HCT116 (cell line): ENCODE measurements at regions not wholly inside any gene's neighbourhood (a gene's known extent, or its start where the extent isn't known, plus 50 kb on each side); places are given as distances from the start of the nearest gene placed in this dataset.
"Not testable (repeated sequence)": the region's sequence is repeated elsewhere in the genome, so short reads cannot be mapped to it uniquely, and the experiment has no call there.

Source experiments
- ATAC-seq: fragments of 200-7000 bp; cut with Tn5 transposase; 2 replicates; pipeline ENCODE4 v1.9.1; 2020; ENCODE audit warnings: mild to moderate bottlenecking, moderate library complexity
- BruUV-seq: library from RNA; stranded (reverse); fragments of 400-500 nt; replicated peaks from 2 replicates; lab custom pipeline; 2021; lab: Mats Ljungman, UMichigan
- CTCF ChIA-PET: fragments of 300-600 bp; sonication (Branson Sonifier 250); formaldehyde crosslinking; loops from one replicate; lab custom pipeline; 2021; ENCODE audit warnings: antibody characterized with exemption; lab: Charles Lee
- POLR2A ChIA-PET: fragments of 300-600, 350-600 bp; sonication (Branson Sonifier 250); formaldehyde crosslinking; loops from one replicate; lab custom pipeline; 2021; ENCODE audit warnings: antibody characterized with exemption; lab: Charles Lee
- RAD21 ChIA-PET, 2 experiments: fragments of 300-600 bp; sonication (Branson Sonifier 250); formaldehyde crosslinking; loops; one replicate each; lab custom pipeline; 2023; ENCODE audit warnings: low total read pairs in 2 of 2; ENCODE audit not compliant: uncharacterized antibody in 2 of 2, unreplicated experiment in 2 of 2, low non-redundant PET in 1 of 2; lab: Charles Lee
- DNase-seq: peaks from one replicate; pipeline ENCODE4 v3.0.0-alpha.2; 2010; ENCODE audit warnings: low read depth, low spot score
- H2AFZ ChIP-seq: fragments of 200-600 bp; shearing (Covaris generic), sonication (generic); 2 replicates; pipeline ENCODE4 v1.6.1; 2017; ENCODE audit warnings: low read depth, mixed run types, mixed read lengths, antibody characterized with exemption, low read length; ENCODE audit not compliant: poor library complexity, severe bottlenecking
- H3K27ac ChIP-seq: 2 replicates; pipeline ENCODE4 v1.5.1; 2012; ENCODE audit warnings: low read depth, low read length
- H3K27me3 ChIP-seq: fragments of 200-600 bp; sonication (generic); 2 replicates; pipeline ENCODE4 v1.6.1; 2016; ENCODE audit warnings: mixed run types, low read length, mixed read lengths; ENCODE audit not compliant: insufficient read depth
- H3K36me3 ChIP-seq, 2 experiments: fragments of 200-500 bp in 1 of 2; fragments of 200-600 bp in 1 of 2; sonication (Bioruptor generic) in 1 of 2; sonication (generic) in 1 of 2; 2 replicates each; pipeline versions ENCODE4 v1.5.1 to v1.6.1; 2014 to 2016; ENCODE audit warnings: low read length in 2 of 2, inconsistent platforms in 1 of 2, mixed read lengths in 1 of 2, mixed run types in 1 of 2; ENCODE audit not compliant: insufficient read depth in 2 of 2, control insufficient read depth in 1 of 2
- H3K4me1 ChIP-seq, 2 experiments: fragments of 200-600 bp in 1 of 2; sonication (generic) in 1 of 2; 2 replicates each; pipeline versions ENCODE4 v1.5.1 to v1.6.1; 2012 to 2017; ENCODE audit warnings: low read length in 2 of 2, inconsistent platforms in 1 of 2, mild to moderate bottlenecking in 1 of 2, mixed read lengths in 1 of 2, mixed run types in 1 of 2, moderate library complexity in 1 of 2; ENCODE audit not compliant: insufficient read depth in 2 of 2, control insufficient read depth in 1 of 2
- H3K4me2 ChIP-seq: fragments of 200-600 bp; sonication (generic); 2 replicates; pipeline ENCODE4 v1.6.1; 2017; ENCODE audit warnings: mixed run types, low read length, mixed read lengths
- H3K4me3 ChIP-seq, 2 experiments: fragments of 200-600 bp in 1 of 2; sonication (generic) in 1 of 2; replicated peaks in 1 of 2; 2 replicates each; pipeline ENCODE4 v1.5.1; 2011 to 2016; ENCODE audit warnings: low read length in 2 of 2, control low read depth in 1 of 2, low read depth in 1 of 2, mild to moderate bottlenecking in 1 of 2, mixed read lengths in 1 of 2, mixed run types in 1 of 2
- H3K79me2 ChIP-seq: fragments of 200-600 bp; sonication (generic); 2 replicates; pipeline ENCODE4 v1.6.1; 2017; ENCODE audit warnings: mild to moderate bottlenecking, mixed run types, low read length, moderate library complexity, mixed read lengths; ENCODE audit not compliant: insufficient read depth
- H3K9ac ChIP-seq: fragments of 200-600 bp; sonication (generic); 2 replicates; pipeline ENCODE4 v1.6.1; 2016; ENCODE audit warnings: low read length, mixed read lengths
- H3K9me2 ChIP-seq: fragments of 200-600 bp; sonication (generic), shearing (Covaris generic); 2 replicates; pipeline ENCODE4 v1.6.1; 2017; ENCODE audit warnings: mixed run types, mild to moderate bottlenecking, moderate library complexity; ENCODE audit not compliant: insufficient read depth
- H3K9me3 ChIP-seq, 2 experiments: fragments of 200-500 bp in 1 of 2; fragments of 200-600 bp in 1 of 2; sonication (Bioruptor generic) in 1 of 2; sonication (generic) in 1 of 2; 2 replicates each; pipeline ENCODE4 v1.6.1; 2014 to 2017; ENCODE audit warnings: low read length in 2 of 2, mixed read lengths in 2 of 2, inconsistent platforms in 1 of 2, low read depth in 1 of 2, mild to moderate bottlenecking in 1 of 2, mixed run types in 1 of 2, moderate library complexity in 1 of 2; ENCODE audit not compliant: control insufficient read depth in 1 of 2, insufficient read depth in 1 of 2
- H4K20me1 ChIP-seq: fragments of 200-600 bp; sonication (generic), shearing (Covaris generic); 2 replicates; pipeline ENCODE4 v1.6.1; 2017; ENCODE audit warnings: mixed run types, mild to moderate bottlenecking, moderate library complexity; ENCODE audit not compliant: insufficient read depth
- intact Hi-C: fragments of 100-400 bp; cut with micrococcal nuclease; formaldehyde crosslinking; loops from 2 replicates; pipeline ENCODE4 v1.10.0; 2022

DNA sequence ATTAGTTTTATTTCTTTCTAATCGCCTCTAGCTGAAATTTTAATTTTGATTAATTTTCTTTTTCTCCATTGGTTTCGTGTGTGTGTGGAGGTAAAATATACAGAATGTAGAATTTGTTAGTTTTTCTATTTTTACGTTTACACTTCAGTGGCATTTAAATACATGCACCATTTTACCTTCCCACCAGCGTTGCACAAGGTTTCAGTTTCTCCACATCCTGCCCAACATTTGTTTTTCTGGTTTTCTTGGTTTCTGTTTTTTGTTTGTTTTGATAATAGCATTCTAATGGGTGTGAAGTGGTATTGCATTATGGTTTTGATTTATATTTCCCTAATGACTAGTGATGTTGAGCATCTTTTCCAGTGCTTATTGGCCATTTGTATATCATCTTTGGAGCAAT lies 871.4 kb upstream of the DEFB115 start:
- H3K9me3 ChIP-seq, BruUV-seq, RAD21 ChIA-PET, H3K27ac ChIP-seq, intact Hi-C loops, H3K4me1 ChIP-seq, ATAC-seq, H3K4me2 ChIP-seq, POLR2A ChIA-PET, CTCF ChIA-PET, H3K4me3 ChIP-seq, H3K9me2 ChIP-seq, H3K79me2 ChIP-seq, H2AFZ ChIP-seq, H3K36me3 ChIP-seq, DNase-seq, H3K27me3 ChIP-seq, H4K20me1 ChIP-seq, H3K9ac ChIP-seq: not testable (repeated sequence)

GRCh38 chr20:30387823-30388222 lies 869.6 kb upstream of the DEFB115 start:
- H3K27ac ChIP-seq, POLR2A ChIA-PET, RAD21 ChIA-PET, H3K9ac ChIP-seq, H3K9me2 ChIP-seq, CTCF ChIA-PET, H3K9me3 ChIP-seq, ATAC-seq, H3K36me3 ChIP-seq, H3K27me3 ChIP-seq, H3K4me3 ChIP-seq, H3K4me1 ChIP-seq, DNase-seq, H3K4me2 ChIP-seq, H4K20me1 ChIP-seq, BruUV-seq, H2AFZ ChIP-seq, intact Hi-C loops, H3K79me2 ChIP-seq: not testable (repeated sequence)

DNA sequence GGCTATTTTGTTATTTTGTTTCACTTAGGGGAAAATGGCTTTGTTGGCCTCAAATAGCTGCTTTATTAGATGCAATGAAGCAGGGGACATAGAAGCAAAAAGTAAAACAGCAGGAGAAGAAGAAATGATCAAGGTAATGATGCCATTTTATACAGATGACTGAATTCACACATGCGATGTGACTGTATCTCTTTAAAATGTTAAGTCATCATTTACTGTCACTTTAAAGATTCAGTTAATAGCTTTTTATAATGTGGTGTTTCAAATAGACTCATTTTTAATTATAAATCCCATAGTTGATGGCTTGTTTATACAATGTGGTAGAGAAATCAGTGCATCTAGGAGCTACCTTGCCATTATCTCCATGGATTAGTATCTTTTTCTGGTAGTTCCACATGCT lies 863.9 kb upstream of the DEFB115 start:
- DNase-seq, H3K9ac ChIP-seq, H3K4me3 ChIP-seq, H3K36me3 ChIP-seq, H3K4me1 ChIP-seq, RAD21 ChIA-PET, H3K9me2 ChIP-seq, H3K4me2 ChIP-seq, intact Hi-C loops, H2AFZ ChIP-seq, H3K27ac ChIP-seq, H3K9me3 ChIP-seq, BruUV-seq, CTCF ChIA-PET, H4K20me1 ChIP-seq, H3K27me3 ChIP-seq, POLR2A ChIA-PET, H3K79me2 ChIP-seq, ATAC-seq: not testable (repeated sequence)

GRCh38 chr20:30397111-30397510 lies 860.4 kb upstream of the DEFB115 start:
- H3K9me2 ChIP-seq, POLR2A ChIA-PET, H3K27ac ChIP-seq, H3K79me2 ChIP-seq, H2AFZ ChIP-seq, H3K4me1 ChIP-seq, H3K4me2 ChIP-seq, H3K4me3 ChIP-seq, H3K36me3 ChIP-seq, H3K9ac ChIP-seq, RAD21 ChIA-PET, intact Hi-C loops, H3K9me3 ChIP-seq, H3K27me3 ChIP-seq, H4K20me1 ChIP-seq, DNase-seq, CTCF ChIA-PET, ATAC-seq, BruUV-seq: not testable (repeated sequence)

DNA sequence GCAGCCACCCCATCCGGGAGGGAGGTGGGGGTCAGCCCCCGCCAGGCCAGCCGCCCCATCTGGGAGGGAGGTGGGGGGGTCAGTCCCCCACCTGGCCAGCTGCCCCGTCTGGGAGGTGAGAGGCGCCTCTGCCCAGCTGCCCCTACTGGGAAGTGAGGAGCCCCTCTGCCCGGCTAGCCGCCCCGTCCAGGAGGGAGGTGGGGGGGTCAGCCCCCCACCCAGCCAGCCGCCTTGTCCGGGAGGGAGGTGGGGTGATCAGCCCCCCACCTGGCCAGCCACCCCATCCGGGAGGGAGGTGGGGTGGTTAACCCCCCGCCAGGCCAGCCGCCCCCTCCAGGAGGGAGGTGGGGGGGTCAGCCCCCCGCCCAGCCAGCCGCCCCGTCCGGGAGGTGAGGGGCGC lies 852.4 kb upstream of the DEFB115 start:
- H3K4me3 ChIP-seq, H3K36me3 ChIP-seq, BruUV-seq, ATAC-seq, H3K9me2 ChIP-seq, H3K4me2 ChIP-seq, H3K27ac ChIP-seq, H3K9me3 ChIP-seq, CTCF ChIA-PET, H3K79me2 ChIP-seq, H2AFZ ChIP-seq, DNase-seq, POLR2A ChIA-PET, H3K27me3 ChIP-seq, intact Hi-C loops, H4K20me1 ChIP-seq, H3K4me1 ChIP-seq, H3K9ac ChIP-seq, RAD21 ChIA-PET: not testable (repeated sequence)
